H1 (cell line): ENCODE measurements at regions not wholly inside any gene's neighbourhood (a gene's known extent, or its start where the extent isn't known, plus 50 kb on each side); places are given as distances from the start of the nearest gene placed in this dataset.

Experiments used
- BCL11A ChIP-seq, 2 experiments: IDR thresholded peaks; one replicate each; pipeline ENCODE4 v1.6.1; 2011; ENCODE audit warnings: low read depth in 2 of 2, low read length in 2 of 2, mild to moderate bottlenecking in 2 of 2
- TF ChIP-seq, protein P1 (sequence below): fragments of 300-600 bp; sonication (generic); IDR thresholded peaks from 2 replicates; pipeline ENCODE4 v1.7.1; 2012; ENCODE audit warnings: low read length, moderate library complexity, mild to moderate bottlenecking, inconsistent platforms; ENCODE audit not compliant: insufficient replicate concordance

DNA sequence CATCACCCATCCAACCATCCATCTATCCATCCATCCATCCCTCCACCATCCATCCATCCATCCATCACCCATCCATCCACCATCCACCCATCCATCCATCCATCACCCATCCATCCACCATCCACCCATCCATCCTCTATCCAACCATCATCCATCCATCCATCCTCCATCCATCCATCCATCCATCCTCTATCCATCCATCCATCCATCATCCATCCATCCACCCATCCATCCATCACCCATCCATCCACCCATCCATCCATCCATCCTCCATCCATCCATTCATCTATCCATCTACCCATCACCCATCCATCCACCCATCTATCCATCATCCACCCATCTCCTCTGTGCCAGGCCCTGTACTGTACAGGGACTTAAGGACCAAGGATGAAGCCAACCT is 62.2 kb upstream of the WNT11 start (continued):
- TF ChIP-seq, protein P1, sequence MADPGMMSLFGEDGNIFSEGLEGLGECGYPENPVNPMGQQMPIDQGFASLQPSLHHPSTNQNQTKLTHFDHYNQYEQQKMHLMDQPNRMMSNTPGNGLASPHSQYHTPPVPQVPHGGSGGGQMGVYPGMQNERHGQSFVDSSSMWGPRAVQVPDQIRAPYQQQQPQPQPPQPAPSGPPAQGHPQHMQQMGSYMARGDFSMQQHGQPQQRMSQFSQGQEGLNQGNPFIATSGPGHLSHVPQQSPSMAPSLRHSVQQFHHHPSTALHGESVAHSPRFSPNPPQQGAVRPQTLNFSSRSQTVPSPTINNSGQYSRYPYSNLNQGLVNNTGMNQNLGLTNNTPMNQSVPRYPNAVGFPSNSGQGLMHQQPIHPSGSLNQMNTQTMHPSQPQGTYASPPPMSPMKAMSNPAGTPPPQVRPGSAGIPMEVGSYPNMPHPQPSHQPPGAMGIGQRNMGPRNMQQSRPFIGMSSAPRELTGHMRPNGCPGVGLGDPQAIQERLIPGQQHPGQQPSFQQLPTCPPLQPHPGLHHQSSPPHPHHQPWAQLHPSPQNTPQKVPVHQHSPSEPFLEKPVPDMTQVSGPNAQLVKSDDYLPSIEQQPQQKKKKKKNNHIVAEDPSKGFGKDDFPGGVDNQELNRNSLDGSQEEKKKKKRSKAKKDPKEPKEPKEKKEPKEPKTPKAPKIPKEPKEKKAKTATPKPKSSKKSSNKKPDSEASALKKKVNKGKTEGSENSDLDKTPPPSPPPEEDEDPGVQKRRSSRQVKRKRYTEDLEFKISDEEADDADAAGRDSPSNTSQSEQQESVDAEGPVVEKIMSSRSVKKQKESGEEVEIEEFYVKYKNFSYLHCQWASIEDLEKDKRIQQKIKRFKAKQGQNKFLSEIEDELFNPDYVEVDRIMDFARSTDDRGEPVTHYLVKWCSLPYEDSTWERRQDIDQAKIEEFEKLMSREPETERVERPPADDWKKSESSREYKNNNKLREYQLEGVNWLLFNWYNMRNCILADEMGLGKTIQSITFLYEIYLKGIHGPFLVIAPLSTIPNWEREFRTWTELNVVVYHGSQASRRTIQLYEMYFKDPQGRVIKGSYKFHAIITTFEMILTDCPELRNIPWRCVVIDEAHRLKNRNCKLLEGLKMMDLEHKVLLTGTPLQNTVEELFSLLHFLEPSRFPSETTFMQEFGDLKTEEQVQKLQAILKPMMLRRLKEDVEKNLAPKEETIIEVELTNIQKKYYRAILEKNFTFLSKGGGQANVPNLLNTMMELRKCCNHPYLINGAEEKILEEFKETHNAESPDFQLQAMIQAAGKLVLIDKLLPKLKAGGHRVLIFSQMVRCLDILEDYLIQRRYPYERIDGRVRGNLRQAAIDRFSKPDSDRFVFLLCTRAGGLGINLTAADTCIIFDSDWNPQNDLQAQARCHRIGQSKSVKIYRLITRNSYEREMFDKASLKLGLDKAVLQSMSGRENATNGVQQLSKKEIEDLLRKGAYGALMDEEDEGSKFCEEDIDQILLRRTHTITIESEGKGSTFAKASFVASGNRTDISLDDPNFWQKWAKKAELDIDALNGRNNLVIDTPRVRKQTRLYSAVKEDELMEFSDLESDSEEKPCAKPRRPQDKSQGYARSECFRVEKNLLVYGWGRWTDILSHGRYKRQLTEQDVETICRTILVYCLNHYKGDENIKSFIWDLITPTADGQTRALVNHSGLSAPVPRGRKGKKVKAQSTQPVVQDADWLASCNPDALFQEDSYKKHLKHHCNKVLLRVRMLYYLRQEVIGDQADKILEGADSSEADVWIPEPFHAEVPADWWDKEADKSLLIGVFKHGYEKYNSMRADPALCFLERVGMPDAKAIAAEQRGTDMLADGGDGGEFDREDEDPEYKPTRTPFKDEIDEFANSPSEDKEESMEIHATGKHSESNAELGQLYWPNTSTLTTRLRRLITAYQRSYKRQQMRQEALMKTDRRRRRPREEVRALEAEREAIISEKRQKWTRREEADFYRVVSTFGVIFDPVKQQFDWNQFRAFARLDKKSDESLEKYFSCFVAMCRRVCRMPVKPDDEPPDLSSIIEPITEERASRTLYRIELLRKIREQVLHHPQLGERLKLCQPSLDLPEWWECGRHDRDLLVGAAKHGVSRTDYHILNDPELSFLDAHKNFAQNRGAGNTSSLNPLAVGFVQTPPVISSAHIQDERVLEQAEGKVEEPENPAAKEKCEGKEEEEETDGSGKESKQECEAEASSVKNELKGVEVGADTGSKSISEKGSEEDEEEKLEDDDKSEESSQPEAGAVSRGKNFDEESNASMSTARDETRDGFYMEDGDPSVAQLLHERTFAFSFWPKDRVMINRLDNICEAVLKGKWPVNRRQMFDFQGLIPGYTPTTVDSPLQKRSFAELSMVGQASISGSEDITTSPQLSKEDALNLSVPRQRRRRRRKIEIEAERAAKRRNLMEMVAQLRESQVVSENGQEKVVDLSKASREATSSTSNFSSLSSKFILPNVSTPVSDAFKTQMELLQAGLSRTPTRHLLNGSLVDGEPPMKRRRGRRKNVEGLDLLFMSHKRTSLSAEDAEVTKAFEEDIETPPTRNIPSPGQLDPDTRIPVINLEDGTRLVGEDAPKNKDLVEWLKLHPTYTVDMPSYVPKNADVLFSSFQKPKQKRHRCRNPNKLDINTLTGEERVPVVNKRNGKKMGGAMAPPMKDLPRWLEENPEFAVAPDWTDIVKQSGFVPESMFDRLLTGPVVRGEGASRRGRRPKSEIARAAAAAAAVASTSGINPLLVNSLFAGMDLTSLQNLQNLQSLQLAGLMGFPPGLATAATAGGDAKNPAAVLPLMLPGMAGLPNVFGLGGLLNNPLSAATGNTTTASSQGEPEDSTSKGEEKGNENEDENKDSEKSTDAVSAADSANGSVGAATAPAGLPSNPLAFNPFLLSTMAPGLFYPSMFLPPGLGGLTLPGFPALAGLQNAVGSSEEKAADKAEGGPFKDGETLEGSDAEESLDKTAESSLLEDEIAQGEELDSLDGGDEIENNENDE: no peak
- TF ChIP-seq BCL11A (IDR thresholded peaks at IDR 0.05; ENCODE audit: low read depth in 2 of 2, low read length in 2 of 2): no peak
